Fibroblast of mammary gland (primary cell): ENCODE measurements at regions not wholly inside any gene's neighbourhood (a gene's known extent, or its start where the extent isn't known, plus 50 kb on each side); places are given as distances from the start of the nearest gene placed in this dataset.
"Not testable (repeated sequence)": the region's sequence is repeated elsewhere in the genome, so short reads cannot be mapped to it uniquely, and the experiment has no call there.

Experiments used
- DNase-seq: peaks from one replicate; pipeline ENCODE4 v3.0.0-alpha.2; 2010; ENCODE audit warnings: low read depth
- H3K4me3 ChIP-seq: 2 replicates; pipeline ENCODE4 v1.5.1; 2011; ENCODE audit warnings: low read depth, mild to moderate bottlenecking, low read length, moderate library complexity; ENCODE audit not compliant: control insufficient read depth
- TF ChIP-seq, protein P1 (sequence below): conservative IDR thresholded peaks from 2 replicates; pipeline ENCODE4 v1.5.1; 2011; ENCODE audit warnings: low read depth, low read length, inconsistent platforms; ENCODE audit not compliant: control insufficient read depth, insufficient read depth

DNA sequence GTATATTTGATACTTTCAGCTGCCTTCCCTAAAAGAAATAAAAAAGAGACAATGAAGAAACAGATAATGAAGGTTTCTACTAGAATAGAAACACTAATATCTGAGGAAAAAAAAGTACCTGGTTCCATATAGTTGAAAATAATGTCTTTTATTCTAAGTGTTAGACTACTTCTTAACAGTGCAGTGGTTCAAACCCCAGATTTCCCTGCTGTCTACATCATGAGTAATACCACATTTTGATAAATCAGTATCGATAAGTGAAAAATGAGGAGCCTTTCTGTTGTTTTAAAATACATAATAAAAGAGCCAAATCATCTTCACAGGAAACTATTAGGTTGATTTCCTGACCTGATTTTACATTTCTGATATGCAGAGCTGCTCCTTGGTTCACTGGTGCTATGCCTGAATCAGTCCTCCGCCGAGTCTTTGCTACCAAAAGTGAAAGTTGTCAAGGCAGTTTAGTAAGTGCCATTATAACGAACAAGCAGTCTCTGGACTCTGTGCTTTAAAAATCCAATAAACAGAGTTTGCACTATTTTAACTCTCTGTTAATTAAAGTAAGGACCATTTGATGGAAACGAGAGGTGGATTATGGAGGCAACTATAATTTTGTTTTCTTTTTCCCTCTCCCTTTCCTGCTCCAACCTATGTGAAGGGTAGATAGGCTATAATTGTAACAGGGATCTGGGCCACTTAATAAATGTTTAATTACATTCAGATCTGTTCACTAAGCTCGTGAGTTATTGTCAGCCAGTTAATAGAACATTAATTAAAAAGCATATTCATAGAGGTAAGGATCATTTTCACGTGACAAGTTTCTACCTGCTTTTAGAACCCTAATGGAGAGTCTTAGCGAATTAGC, 724.5 kb upstream of the RAG2 start:
- no peak overlapping the region for H3K4me3 ChIP-seq
- no peak for DNase-seq
- TF ChIP-seq, protein P1, sequence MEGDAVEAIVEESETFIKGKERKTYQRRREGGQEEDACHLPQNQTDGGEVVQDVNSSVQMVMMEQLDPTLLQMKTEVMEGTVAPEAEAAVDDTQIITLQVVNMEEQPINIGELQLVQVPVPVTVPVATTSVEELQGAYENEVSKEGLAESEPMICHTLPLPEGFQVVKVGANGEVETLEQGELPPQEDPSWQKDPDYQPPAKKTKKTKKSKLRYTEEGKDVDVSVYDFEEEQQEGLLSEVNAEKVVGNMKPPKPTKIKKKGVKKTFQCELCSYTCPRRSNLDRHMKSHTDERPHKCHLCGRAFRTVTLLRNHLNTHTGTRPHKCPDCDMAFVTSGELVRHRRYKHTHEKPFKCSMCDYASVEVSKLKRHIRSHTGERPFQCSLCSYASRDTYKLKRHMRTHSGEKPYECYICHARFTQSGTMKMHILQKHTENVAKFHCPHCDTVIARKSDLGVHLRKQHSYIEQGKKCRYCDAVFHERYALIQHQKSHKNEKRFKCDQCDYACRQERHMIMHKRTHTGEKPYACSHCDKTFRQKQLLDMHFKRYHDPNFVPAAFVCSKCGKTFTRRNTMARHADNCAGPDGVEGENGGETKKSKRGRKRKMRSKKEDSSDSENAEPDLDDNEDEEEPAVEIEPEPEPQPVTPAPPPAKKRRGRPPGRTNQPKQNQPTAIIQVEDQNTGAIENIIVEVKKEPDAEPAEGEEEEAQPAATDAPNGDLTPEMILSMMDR, result no peak

DNA sequence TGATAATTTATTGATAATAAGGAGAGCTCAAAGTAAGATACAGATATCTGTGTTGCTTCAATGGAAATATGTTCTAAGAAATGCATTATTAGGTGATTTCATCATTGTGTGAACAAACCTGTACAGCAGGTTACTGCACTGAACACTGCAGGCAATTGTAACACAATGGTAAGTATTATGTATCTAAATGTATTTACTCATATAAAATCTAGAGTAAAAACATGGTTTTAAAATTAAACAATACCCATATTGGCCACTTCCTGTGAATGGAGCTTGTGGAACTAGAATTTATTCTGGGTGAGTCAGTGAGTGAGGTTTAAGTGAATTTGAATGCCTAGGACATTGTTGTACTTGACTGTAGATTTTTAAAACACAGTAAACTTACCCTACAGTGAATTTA, 722.9 kb upstream of the RAG2 start:
- no peak for DNase-seq
- H3K4me3 ChIP-seq, result no peak overlapping the region
- TF ChIP-seq, protein P1, result no peak

DNA sequence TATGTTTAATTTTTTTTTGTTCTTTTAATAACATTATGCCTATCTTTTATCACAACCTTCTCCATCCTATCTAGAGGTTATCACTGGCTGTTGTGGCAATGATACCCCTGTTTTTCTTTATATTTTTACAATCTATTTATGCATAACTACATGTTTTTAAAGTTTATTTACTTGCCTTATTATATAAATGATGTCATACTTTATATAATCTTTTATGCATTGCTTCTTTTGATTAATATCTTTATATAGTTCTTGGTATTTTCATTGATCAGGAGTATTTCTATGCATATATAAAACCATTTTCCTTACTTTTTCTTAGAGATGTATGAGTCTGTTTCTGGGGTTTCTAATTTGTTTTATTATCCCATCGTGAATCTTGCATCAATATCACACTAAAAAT, 719.8 kb upstream of the RAG2 start:
- DNase-seq, result no peak
- no peak overlapping the region for H3K4me3 ChIP-seq
- TF ChIP-seq, protein P1, result no peak

DNA sequence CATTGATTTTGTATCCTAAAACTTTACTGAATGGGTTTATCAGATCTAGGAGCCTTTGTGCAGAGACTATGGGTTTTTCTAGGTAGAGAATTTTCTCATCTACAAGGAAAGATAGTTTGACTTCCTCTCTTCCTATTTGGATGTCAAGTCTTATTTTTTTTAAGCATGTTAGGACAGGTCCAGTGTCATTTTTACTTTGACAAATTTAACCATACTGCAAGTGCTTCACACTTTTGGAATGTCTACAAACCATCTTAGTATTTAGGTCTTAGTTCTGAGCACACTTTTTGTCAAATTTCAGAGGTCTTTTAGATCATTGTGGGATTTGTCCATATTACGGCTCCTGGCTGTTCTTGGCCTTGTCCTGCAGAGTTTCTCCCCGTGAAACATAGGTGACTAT, 715.2 kb upstream of the RAG2 start:
- no peak overlapping the region for H3K4me3 ChIP-seq
- no peak for DNase-seq
- TF ChIP-seq, protein P1, result no peak

DNA sequence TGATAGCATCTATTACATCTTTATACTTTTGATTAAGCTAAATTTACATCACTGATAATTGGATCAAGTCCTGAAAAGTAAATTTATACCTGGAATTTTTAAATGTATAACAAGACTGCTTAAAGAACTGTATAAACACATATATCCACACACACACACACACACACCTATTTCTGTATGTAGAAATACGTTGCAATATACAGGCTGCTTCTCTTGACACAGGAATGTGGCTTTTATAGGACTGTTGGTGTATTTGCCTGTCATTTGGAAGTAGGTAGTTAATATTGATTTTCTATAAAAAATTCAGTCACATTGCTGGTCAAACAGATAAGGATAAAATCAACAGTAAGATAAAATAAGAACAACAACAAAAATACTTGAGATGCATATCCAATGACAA, 708.5 kb upstream of the RAG2 start:
- no peak overlapping the region for H3K4me3 ChIP-seq
- TF ChIP-seq, protein P1, result no peak
- no peak for DNase-seq

DNA sequence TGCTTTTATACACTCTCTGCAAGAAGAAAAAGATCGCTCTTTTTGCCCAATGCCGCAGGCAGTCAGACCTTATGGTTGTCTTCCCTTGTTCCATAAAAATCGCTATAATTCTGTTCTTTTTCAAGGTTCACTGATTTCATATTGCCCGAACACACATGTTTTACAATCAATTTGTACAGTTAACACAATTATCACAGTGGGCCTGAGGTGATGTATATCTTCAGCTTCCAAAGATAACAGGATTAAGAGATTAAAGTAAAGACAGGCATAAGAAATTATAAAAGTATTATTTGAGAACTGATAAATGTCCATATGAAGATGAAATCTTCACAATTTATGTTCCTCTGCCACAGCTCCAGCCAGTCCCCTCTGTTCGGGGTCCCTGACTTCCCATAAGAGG, 703.4 kb upstream of the RAG2 start:
- DNase-seq, result not testable (repeated sequence)

DNA sequence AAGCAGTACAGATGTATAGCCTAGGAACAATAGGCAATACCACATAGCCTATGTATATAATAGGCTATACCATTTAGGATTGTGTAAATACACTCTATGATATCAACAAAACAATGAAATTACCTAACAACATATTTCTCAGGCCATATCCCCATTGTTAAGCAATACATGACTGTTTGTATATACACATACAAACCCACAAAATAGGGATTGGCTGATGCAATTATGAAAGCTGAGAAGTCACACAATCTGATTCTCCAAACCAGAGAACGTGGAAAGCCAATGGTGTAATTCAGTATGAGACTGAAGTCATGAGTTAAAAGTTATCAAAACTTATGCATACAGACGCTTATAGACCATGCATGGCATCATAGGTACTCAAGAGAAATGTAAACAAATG, 700.1 kb upstream of the RAG2 start:
- no peak overlapping the region for H3K4me3 ChIP-seq
- no peak for DNase-seq
- TF ChIP-seq, protein P1, result no peak

More for the DNA sequence above, 703.4 kb upstream of the RAG2 start:
- not testable (repeated sequence) for H3K4me3 ChIP-seq
